ENCODE measurements at regions not wholly inside any gene's neighbourhood (a gene's known extent, or its start where the extent isn't known, plus 50 kb on each side); places are given as distances from the start of the nearest gene placed in this dataset.

DNA sequence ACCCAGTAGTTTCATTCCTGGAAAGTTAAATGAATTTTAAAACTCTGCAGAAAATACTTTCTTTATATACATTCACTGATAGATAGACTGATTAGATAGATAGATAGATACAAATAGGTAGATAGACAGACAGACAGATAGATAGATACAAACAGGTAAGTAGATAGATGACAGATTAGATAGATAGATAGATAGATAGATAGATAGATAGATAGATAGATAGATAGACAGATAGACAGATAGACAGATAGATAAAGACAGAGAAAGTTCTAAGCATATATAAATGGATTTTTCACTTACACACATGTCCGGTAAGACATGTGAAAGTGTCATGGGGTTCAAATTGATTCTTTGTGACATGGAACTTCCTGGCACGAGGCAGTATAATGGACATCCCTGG lies 349.7 kb downstream of the CDK5RAP2 start:
- H3K27ac ChIP-seq (ENCODE audit: low read depth, low read length) = no peak overlapping the region
- H3K9me2 ChIP-seq (ENCODE audit: insufficient read depth) = no peaks in the 10 kb centered on the region
- no peaks in the 10 kb centered on the region for H3K9me3 ChIP-seq (ENCODE audit: control insufficient read depth in 1 of 2, insufficient read depth in 1 of 2, low read depth in 1 of 2, low read length in 2 of 2)
- H3K27me3 ChIP-seq (ENCODE audit: insufficient read depth, low read length) = peaks cover 50% of the 10 kb centered on the region
- H3K4me3 ChIP-seq (replicated peaks in 1 of 2; ENCODE audit: low read depth in 1 of 2, low read length in 2 of 2) = no peak overlapping the region
- TF ChIP-seq POLR2AphosphoS5 (IDR thresholded peaks at IDR 0.05; ENCODE audit: low read depth, low read length) = no peak
- no peak for TF ChIP-seq REST (IDR thresholded peaks at IDR 0.05; ENCODE audit: low read depth)
- no peak for TF ChIP-seq SP1 (IDR thresholded peaks at IDR 0.05; ENCODE audit: low read depth)
- TF ChIP-seq POLR2A (IDR thresholded peaks at IDR 0.05; ENCODE audit: borderline replicate concordance, extremely low read depth, insufficient read depth, insufficient read length) = no peak
- TF ChIP-seq RAD21 (IDR thresholded peaks at IDR 0.05; ENCODE audit: low read depth) = no peak
- TF ChIP-seq ELF1 (IDR thresholded peaks at IDR 0.05; ENCODE audit: borderline replicate concordance, low read depth) = no peak
- no peak for TF ChIP-seq EZH2phosphoT487 (IDR thresholded peaks at IDR 0.05; ENCODE audit: borderline replicate concordance)
- no peak for TF ChIP-seq JUND (IDR thresholded peaks at IDR 0.05)
- no peak for TF ChIP-seq SIN3A (IDR thresholded peaks at IDR 0.05; ENCODE audit: low read depth)
- no peak for TF ChIP-seq CEBPB (IDR thresholded peaks at IDR 0.05; ENCODE audit: low read depth)
- TF ChIP-seq ZFX (IDR thresholded peaks at IDR 0.05) = no peak
- no peak for TF ChIP-seq EGR1 (IDR thresholded peaks at IDR 0.05; ENCODE audit: low read depth)
- no peak for TF ChIP-seq TCF7L2 (IDR thresholded peaks at IDR 0.05; ENCODE audit: borderline replicate concordance, extremely low read depth, insufficient read depth, insufficient read length)
- ChIA-PET POLR2A (no interaction called here), RAD21 (ENCODE audit: low non-redundant PET in 1 of 2, low total read pairs in 2 of 2, uncharacterized antibody in 2 of 2, unreplicated experiment in 2 of 2) (no interaction called here), CTCF (no interaction called here)
- H3K9ac ChIP-seq (ENCODE audit: low read length) = no peak overlapping the region
- no peak overlapping the region for H3K4me2 ChIP-seq (ENCODE audit: low read length)
- no TSS peak for BruUV-seq (replicated peaks)
- no peaks in the 10 kb centered on the region for H4K20me1 ChIP-seq (ENCODE audit: insufficient read depth)
- no peaks in the 10 kb centered on the region for H3K4me1 ChIP-seq (ENCODE audit: control insufficient read depth in 1 of 2, insufficient read depth in 2 of 2, low read length in 2 of 2)
- DNase-seq (ENCODE audit: low read depth, low spot score) = no peak
- no peak overlapping the region for H2AFZ ChIP-seq (ENCODE audit: low read depth, low read length, poor library complexity, severe bottlenecking)
- intact Hi-C loops (cut with micrococcal nuclease) = no loop called here
- no peaks in the 10 kb centered on the region for H3K79me2 ChIP-seq (ENCODE audit: insufficient read depth, low read length)
- H3K36me3 ChIP-seq (ENCODE audit: control insufficient read depth in 1 of 2, insufficient read depth in 2 of 2, low read length in 2 of 2) = no peaks in the 10 kb centered on the region
- ATAC-seq = no peak

Data from HCT116 (cell line).